ENCODE measurements at regions not wholly inside any gene's neighbourhood (a gene's known extent, or its start where the extent isn't known, plus 50 kb on each side); places are given as distances from the start of the nearest gene placed in this dataset.

DNA sequence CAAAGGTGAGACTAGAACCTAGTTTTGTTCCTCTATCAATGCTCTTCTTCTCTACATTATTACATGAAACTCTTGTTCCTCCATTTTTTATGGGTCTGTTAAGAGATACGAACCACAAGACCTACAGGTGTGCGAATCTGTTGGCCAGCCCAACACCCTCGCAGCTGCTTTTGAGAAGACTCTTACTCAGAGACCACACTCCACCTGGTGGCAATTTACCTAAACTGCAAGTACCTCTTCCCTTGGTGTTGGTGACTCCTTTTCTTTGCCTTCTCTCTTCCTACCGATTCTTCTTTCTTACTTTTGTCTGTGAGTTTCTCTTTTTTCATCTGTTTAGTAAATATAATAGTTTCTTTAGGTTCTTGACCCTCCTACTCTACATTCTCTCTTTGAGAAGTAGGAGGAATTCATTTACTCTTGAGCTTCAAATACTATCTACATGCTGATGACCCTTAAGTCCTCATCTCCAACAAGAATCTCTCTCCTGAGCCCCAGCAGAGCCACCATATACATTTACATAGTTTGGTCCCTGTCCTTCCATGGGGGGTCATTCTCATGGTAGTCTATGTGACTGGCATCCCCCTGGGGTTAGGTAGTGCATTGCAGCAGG lies 81.8 kb upstream of the GAREM1 start:
- Histone ChIP-seq H3K9ac (no peak overlapping the region), H3K79me2 (ENCODE audit: low read depth) (no peaks in the 10 kb centered on the region), H2AFZ (replicated peaks) (no peak overlapping the region), H4K20me1 (ENCODE audit: low read depth) (peaks cover 21% of the 10 kb centered on the region), H3K27me3 (peaks cover 13% of the 10 kb centered on the region), H3K36me3 (no peaks in the 10 kb centered on the region), H3K4me3 (no peak overlapping the region), H3K27ac (no peak overlapping the region), H3K4me1 (peaks cover 42% of the 10 kb centered on the region), H3K4me2 (no peak overlapping the region), H3F3A (ENCODE audit: low read depth) (peaks cover 67% of the 10 kb centered on the region), H3K9me3 (ENCODE audit: low read depth) (no peaks in the 10 kb centered on the region)
- H3K27ac Mint-ChIP-seq = no peak overlapping the region
- H3K4me1 Mint-ChIP-seq = peaks cover 41% of the 10 kb centered on the region
- no peak overlapping the region for H3K4me3 Mint-ChIP-seq
- H3K27me3 Mint-ChIP-seq (ENCODE audit: insufficient read depth, low read depth) = peaks cover 15% of the 10 kb centered on the region
- peak; percentile 81 for DNase-seq (ENCODE audit: low spot score)
- H3K9me3 Mint-ChIP-seq = peaks cover 2% of the 10 kb centered on the region
- H3K36me3 Mint-ChIP-seq = no peaks in the 10 kb centered on the region
- TF ChIP-seq CTCF (IDR thresholded peaks at IDR 0.05) = peak; percentile 66
- no peak for TF ChIP-seq EZH2 (IDR thresholded peaks at IDR 0.05)

- peaks cover 43% of the 10 kb centered on the region for H3K4me1 ChIP-seq
- TF ChIP-seq EZH2phosphoT487 (IDR thresholded peaks at IDR 0.05) (no peak), CTCF (IDR thresholded peaks at IDR 0.05) (peak; percentile 45)
- Mint-ChIP-seq H3K27me3 (ENCODE audit: insufficient read depth, low read depth) (peaks cover 14% of the 10 kb centered on the region), H3K4me1 (peaks cover 37% of the 10 kb centered on the region), H3K4me3 (no peak overlapping the region), H3K27ac (no peak overlapping the region), H3K9me3 (no peaks in the 10 kb centered on the region), H3K36me3 (no peaks in the 10 kb centered on the region)
- H2AFZ ChIP-seq (replicated peaks) = no peak overlapping the region
- peaks cover 71% of the 10 kb centered on the region for H3F3A ChIP-seq (ENCODE audit: low read depth)
- peaks cover 13% of the 10 kb centered on the region for H3K27me3 ChIP-seq
- no peak overlapping the region for H3K9ac ChIP-seq
- H3K4me2 ChIP-seq = peak overlapping the region; percentile 16
- H4K20me1 ChIP-seq (ENCODE audit: low read depth) = peaks cover 21% of the 10 kb centered on the region
- H3K9me3 ChIP-seq (ENCODE audit: low read depth) = no peaks in the 10 kb centered on the region
- no peak overlapping the region for H3K4me3 ChIP-seq
- no peaks in the 10 kb centered on the region for H3K36me3 ChIP-seq
- no peaks in the 10 kb centered on the region for H3K79me2 ChIP-seq (ENCODE audit: low read depth)
- peak; percentile 68 for DNase-seq (ENCODE audit: low spot score)
- no peak overlapping the region for H3K27ac ChIP-seq
These were observed 80.3 kb upstream of the GAREM1 start for GRCh38 chr18:32550963-32551362.

- Mint-ChIP-seq H3K4me1 (peaks cover 37% of the 10 kb centered on the region), H3K27ac (no peak overlapping the region), H3K27me3 (ENCODE audit: insufficient read depth, low read depth) (peaks cover 10% of the 10 kb centered on the region), H3K9me3 (no peaks in the 10 kb centered on the region), H3K4me3 (no peak overlapping the region), H3K36me3 (no peaks in the 10 kb centered on the region)
- TF ChIP-seq CTCF (IDR thresholded peaks at IDR 0.05) (peak; percentile 90), EZH2 (IDR thresholded peaks at IDR 0.05) (no peak), EZH2phosphoT487 (IDR thresholded peaks at IDR 0.05) (no peak)
- Histone ChIP-seq H3K4me2 (peak overlapping the region; percentile 63), H3K9me3 (ENCODE audit: low read depth) (no peaks in the 10 kb centered on the region), H3K27ac (peak overlapping the region; percentile 66), H3K9ac (no peak overlapping the region), H2AFZ (replicated peaks) (no peak overlapping the region), H3K4me3 (no peak overlapping the region), H3K27me3 (peaks cover 9% of the 10 kb centered on the region), H4K20me1 (ENCODE audit: low read depth) (peaks cover 21% of the 10 kb centered on the region), H3K4me1 (peaks cover 43% of the 10 kb centered on the region), H3F3A (ENCODE audit: low read depth) (peaks cover 67% of the 10 kb centered on the region), H3K36me3 (no peaks in the 10 kb centered on the region), H3K79me2 (ENCODE audit: low read depth) (no peaks in the 10 kb centered on the region)
- DNase-seq (ENCODE audit: low spot score) = peak; percentile 87
These were observed 78.8 kb upstream of the GAREM1 start for GRCh38 chr18:32549248-32550110.

Measured in neural progenitor cell (in vitro differentiated cells).